Astrocyte (in vitro differentiated cells and primary cell): ENCODE measurements at regions not wholly inside any gene's neighbourhood (a gene's known extent, or its start where the extent isn't known, plus 50 kb on each side); places are given as distances from the start of the nearest gene placed in this dataset.

ENCODE experiments used
- CTCF ChIP-seq: IDR thresholded peaks from 2 replicates; pipeline ENCODE4 v1.5.1; 2011; ENCODE audit warnings: low read depth, mild to moderate bottlenecking, inconsistent platforms, low read length, moderate library complexity; ENCODE audit not compliant: insufficient read depth
- EZH2 ChIP-seq: IDR thresholded peaks from 2 replicates; pipeline ENCODE4 v1.6.1; 2012; ENCODE audit warnings: mild to moderate bottlenecking, low read length, inconsistent platforms; ENCODE audit not compliant: insufficient read depth

- TF ChIP-seq CTCF (no peak), EZH2 (no peak)
Measured at GRCh38 chr3:106401666-106402490, 533.1 kb upstream of the CBLB start.
